DOHH2 (cell line): ENCODE measurements at regions not wholly inside any gene's neighbourhood (a gene's known extent, or its start where the extent isn't known, plus 50 kb on each side); places are given as distances from the start of the nearest gene placed in this dataset.

Experiments used
- H3F3A ChIP-seq: fragments of 200-600 bp; sonication (generic), shearing (Covaris generic); 2 replicates; pipeline ENCODE4 v1.6.0; 2016; ENCODE audit warnings: antibody characterized with exemption, mild to moderate bottlenecking; ENCODE audit not compliant: control insufficient read depth, insufficient read depth
- H3K27ac ChIP-seq: fragments of 200-600 bp; sonication (generic); 2 replicates; pipeline ENCODE4 v1.5.1; 2014; ENCODE audit warnings: low read depth, mild to moderate bottlenecking, low read length, moderate library complexity
- H3K27me3 ChIP-seq: fragments of 200-600 bp; sonication (generic); 2 replicates; pipeline ENCODE4 v1.6.1; 2014; ENCODE audit warnings: mild to moderate bottlenecking, low read length, mixed read lengths; ENCODE audit not compliant: control insufficient read depth
- H3K36me3 ChIP-seq: fragments of 200-600 bp; sonication (generic); 2 replicates; pipeline ENCODE4 v1.6.1; 2014; ENCODE audit warnings: mild to moderate bottlenecking, low read length, moderate library complexity, mixed read lengths; ENCODE audit not compliant: control insufficient read depth
- H3K4me1 ChIP-seq: fragments of 200-600 bp; sonication (generic); 2 replicates; pipeline ENCODE4 v1.6.1; 2014; ENCODE audit warnings: mild to moderate bottlenecking, low read length, mixed read lengths; ENCODE audit not compliant: control insufficient read depth
- H3K4me2 ChIP-seq: fragments of 200-600 bp; sonication (generic); 2 replicates; pipeline ENCODE4 v1.6.0; 2014; ENCODE audit warnings: mild to moderate bottlenecking, low read length, moderate library complexity
- H3K4me3 ChIP-seq: fragments of 200-600 bp; sonication (generic); 2 replicates; pipeline ENCODE4 v1.5.1; 2014; ENCODE audit warnings: mild to moderate bottlenecking, low read length, mixed read lengths
- H3K79me2 ChIP-seq: fragments of 200-600 bp; sonication (generic); 2 replicates; pipeline ENCODE4 v1.6.1; 2014; ENCODE audit warnings: mild to moderate bottlenecking, low read length, mixed read lengths; ENCODE audit not compliant: control insufficient read depth
- H3K9me2 ChIP-seq: fragments of 200-600 bp; sonication (generic); replicated peaks from 2 replicates; pipeline ENCODE4 v1.6.1; 2014; ENCODE audit warnings: mild to moderate bottlenecking, low read length, mixed read lengths; ENCODE audit not compliant: control insufficient read depth
- H3K9me3 ChIP-seq: fragments of 200-600 bp; sonication (generic); 2 replicates; pipeline ENCODE4 v1.6.1; 2014; ENCODE audit warnings: antibody characterized with exemption, low read length, mixed read lengths; ENCODE audit not compliant: control insufficient read depth, insufficient read depth
- H4K20me1 ChIP-seq: fragments of 200-600 bp; sonication (generic); 2 replicates; pipeline ENCODE4 v1.6.0; 2014; ENCODE audit warnings: low read depth, mild to moderate bottlenecking, antibody characterized with exemption, low read length, moderate library complexity; ENCODE audit not compliant: control insufficient read depth, insufficient read depth
- EZH2phosphoT487 ChIP-seq: fragments of 200-600 bp; sonication (generic); IDR thresholded peaks from 2 replicates; pipeline ENCODE4 v1.6.1; 2017; ENCODE audit warnings: borderline replicate concordance, mild to moderate bottlenecking, antibody characterized with exemption, low read length, moderate library complexity, mixed read lengths
- TF ChIP-seq, protein P1 (sequence below): fragments of 200-600 bp; sonication (generic); IDR thresholded peaks from one replicate; pipeline ENCODE4 v1.5.1; 2014; ENCODE audit warnings: antibody characterized with exemption, mild to moderate bottlenecking, low read depth, low read length; ENCODE audit not compliant: poor library complexity, severe bottlenecking

DNA sequence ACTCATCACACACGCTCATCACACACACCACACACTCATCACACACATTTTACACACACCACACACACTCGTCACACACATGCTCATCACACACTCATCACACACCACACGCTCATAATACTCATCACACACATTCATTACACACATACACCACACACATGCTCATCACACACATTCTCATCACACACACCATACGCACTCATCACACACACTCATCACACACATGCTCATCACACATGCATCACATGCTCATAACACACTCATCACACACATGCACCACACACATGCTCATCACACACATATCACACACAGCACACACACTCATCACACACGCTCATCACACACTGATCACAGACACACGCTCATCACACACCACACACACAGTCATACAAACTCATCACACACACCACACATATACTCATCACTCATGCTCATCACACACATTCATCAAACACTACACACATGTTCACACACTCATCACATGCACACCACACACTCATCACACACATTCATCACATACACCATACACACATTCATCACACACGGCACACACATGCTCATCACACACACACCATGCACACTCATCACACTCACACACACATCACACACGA, 247.1 kb upstream of the SGCG start:
- Histone ChIP-seq H3K4me2 (no peak overlapping the region), H3K9me3 (peaks cover 12% of the 10 kb centered on the region; the same call in 1 of the 2 replicates), H3K4me1 (no peaks in the 10 kb centered on the region), H3K36me3 (no peaks in the 10 kb centered on the region), H3K27me3 (no peaks in the 10 kb centered on the region), H3F3A (no peaks in the 10 kb centered on the region), H3K4me3 (no peak overlapping the region), H4K20me1 (no peaks in the 10 kb centered on the region), H3K79me2 (no peaks in the 10 kb centered on the region), H3K27ac (no peak overlapping the region), H3K9me2 (no peaks in the 10 kb centered on the region)
- TF ChIP-seq, protein P1, sequence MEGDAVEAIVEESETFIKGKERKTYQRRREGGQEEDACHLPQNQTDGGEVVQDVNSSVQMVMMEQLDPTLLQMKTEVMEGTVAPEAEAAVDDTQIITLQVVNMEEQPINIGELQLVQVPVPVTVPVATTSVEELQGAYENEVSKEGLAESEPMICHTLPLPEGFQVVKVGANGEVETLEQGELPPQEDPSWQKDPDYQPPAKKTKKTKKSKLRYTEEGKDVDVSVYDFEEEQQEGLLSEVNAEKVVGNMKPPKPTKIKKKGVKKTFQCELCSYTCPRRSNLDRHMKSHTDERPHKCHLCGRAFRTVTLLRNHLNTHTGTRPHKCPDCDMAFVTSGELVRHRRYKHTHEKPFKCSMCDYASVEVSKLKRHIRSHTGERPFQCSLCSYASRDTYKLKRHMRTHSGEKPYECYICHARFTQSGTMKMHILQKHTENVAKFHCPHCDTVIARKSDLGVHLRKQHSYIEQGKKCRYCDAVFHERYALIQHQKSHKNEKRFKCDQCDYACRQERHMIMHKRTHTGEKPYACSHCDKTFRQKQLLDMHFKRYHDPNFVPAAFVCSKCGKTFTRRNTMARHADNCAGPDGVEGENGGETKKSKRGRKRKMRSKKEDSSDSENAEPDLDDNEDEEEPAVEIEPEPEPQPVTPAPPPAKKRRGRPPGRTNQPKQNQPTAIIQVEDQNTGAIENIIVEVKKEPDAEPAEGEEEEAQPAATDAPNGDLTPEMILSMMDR, result no peak
- TF ChIP-seq EZH2phosphoT487, result no peak

DNA sequence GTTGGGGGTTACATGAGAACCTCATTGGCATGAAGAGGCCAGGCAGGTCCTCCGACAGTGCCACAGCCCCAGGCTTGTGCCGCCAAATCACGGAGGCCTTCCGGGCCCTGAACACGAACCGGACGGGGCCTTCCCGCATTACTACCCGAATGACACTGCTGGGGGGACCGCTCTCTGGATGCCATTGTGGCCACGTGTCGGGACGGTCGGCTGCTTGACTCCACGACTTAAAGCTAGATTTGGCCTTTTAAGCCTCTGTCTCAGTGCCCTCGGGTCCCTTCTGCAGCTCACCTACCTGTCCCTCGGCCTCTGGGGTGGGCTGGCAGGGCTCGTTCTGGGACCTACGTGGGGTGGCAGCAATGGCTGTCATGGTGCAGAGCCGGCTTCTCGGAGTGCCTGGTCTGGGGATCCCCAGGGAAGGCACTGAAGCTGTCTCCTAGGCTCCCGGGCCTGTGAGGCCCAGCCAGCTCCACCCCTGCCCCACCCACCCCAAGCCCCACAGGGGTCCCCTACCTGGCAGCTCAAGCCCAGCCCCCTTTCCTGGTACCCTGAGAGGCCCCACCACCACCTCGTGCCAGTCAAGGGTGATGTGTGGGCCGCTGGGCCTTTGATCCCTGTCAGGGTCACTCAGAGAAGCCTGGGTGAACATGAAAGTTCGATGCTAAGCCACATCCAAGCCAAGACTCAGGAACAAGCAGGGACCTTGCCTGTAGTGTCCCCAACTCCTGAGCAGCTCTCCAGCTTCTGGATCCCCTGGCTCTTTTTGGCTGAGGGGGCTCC, 245.8 kb upstream of the SGCG start:
- Histone ChIP-seq H3K9me2 (no peaks in the 10 kb centered on the region), H3K9me3 (peaks cover 12% of the 10 kb centered on the region; the same call in 1 of the 2 replicates), H3K27me3 (no peaks in the 10 kb centered on the region), H3K4me1 (no peaks in the 10 kb centered on the region), H3K4me2 (no peak overlapping the region), H4K20me1 (no peaks in the 10 kb centered on the region), H3F3A (no peaks in the 10 kb centered on the region), H3K27ac (no peak overlapping the region), H3K36me3 (no peaks in the 10 kb centered on the region), H3K4me3 (no peak overlapping the region), H3K79me2 (no peaks in the 10 kb centered on the region)
- TF ChIP-seq EZH2phosphoT487, result no peak
- TF ChIP-seq, protein P1, result no peak

DNA sequence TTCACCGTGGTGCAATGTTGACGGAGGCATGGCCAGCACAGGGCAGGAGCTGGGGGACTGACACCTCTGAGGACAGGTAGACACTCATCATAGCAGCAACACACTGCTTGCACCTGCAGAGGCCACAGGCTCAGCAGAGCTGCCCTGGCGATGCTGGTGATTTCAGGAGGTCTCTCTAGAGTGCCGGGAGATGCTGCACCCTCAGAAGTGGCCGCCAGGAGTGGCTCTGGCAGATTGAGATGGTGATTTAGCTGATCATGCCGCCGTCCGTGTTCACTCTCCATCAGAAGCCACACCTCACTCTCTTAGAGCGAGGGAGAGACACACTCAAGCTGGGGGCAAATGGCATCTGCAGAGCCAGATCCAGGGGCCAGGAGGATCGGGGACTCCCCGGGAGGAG, 244.6 kb upstream of the SGCG start:
- no peak for TF ChIP-seq EZH2phosphoT487
- TF ChIP-seq, protein P1, result no peak
- Histone ChIP-seq H3K9me3 (peaks cover 12% of the 10 kb centered on the region; the same call in 1 of the 2 replicates), H3K27ac (no peak overlapping the region), H4K20me1 (no peaks in the 10 kb centered on the region), H3F3A (no peaks in the 10 kb centered on the region), H3K4me2 (no peak overlapping the region), H3K36me3 (no peaks in the 10 kb centered on the region), H3K4me1 (no peaks in the 10 kb centered on the region), H3K27me3 (no peaks in the 10 kb centered on the region), H3K4me3 (no peak overlapping the region), H3K9me2 (no peaks in the 10 kb centered on the region), H3K79me2 (no peaks in the 10 kb centered on the region)
